HEK293 (cell line): ENCODE measurements at regions not wholly inside any gene's neighbourhood (a gene's known extent, or its start where the extent isn't known, plus 50 kb on each side); places are given as distances from the start of the nearest gene placed in this dataset.
A peak's percentile ranks its signal among the peaks of the same experiment; 100 is the strongest.

Experiments used
- TCF7L2 ChIP-seq: IDR thresholded peaks from 2 replicates; pipeline ENCODE4 v1.6.1; 2011; ENCODE audit warnings: low read depth, mild to moderate bottlenecking, inconsistent platforms, low read length, moderate library complexity, borderline replicate concordance
- YY2 ChIP-seq: fragments of 450-650 bp; formaldehyde crosslinking; IDR thresholded peaks from 2 replicates; pipeline ENCODE4 v1.5.1; 2016; ENCODE audit warnings: missing biosample characterization, missing genetic modification characterization
- ZNF274 ChIP-seq, 2 experiments: fragments of 200-500 bp in 1 of 2; fragments of 450-650 bp in 1 of 2; sonication (Bioruptor generic) in 1 of 2; formaldehyde crosslinking in 1 of 2; IDR thresholded peaks; 2 replicates each; pipeline versions ENCODE4 v1.5.1 to v1.6.1; 2014 to 2016; ENCODE audit warnings: borderline replicate concordance in 1 of 2, inconsistent platforms in 1 of 2, low read length in 1 of 2, missing biosample characterization in 1 of 2, missing genetic modification characterization in 1 of 2
- ZNF768 ChIP-seq: fragments of 450-650 bp; formaldehyde crosslinking; IDR thresholded peaks from 2 replicates; pipeline ENCODE4 v1.5.1; 2018; ENCODE audit warnings: missing biosample characterization, mild to moderate bottlenecking, missing genetic modification characterization
- ZNF777 ChIP-seq: fragments of 450-650 bp; formaldehyde crosslinking; IDR thresholded peaks from 2 replicates; pipeline ENCODE4 v1.5.1; 2017; ENCODE audit warnings: missing biosample characterization, missing genetic modification characterization, borderline replicate concordance
- TF ChIP-seq, protein P1 (sequence below): fragments of 450-650 bp; formaldehyde crosslinking; IDR thresholded peaks from 2 replicates; pipeline ENCODE4 v1.5.1; 2016; ENCODE audit warnings: missing biosample characterization, missing genetic modification characterization
- TF ChIP-seq, protein P2 (sequence below): fragments of 450-650 bp; formaldehyde crosslinking; IDR thresholded peaks from 2 replicates; pipeline ENCODE4 v1.5.1; 2016; ENCODE audit warnings: missing biosample characterization, missing genetic modification characterization
- TF ChIP-seq, protein P3 (sequence below): fragments of 450-650 bp; formaldehyde crosslinking; IDR thresholded peaks from 2 replicates; pipeline ENCODE4 v1.5.1; 2016; ENCODE audit warnings: missing biosample characterization, missing genetic modification characterization, low read depth

DNA sequence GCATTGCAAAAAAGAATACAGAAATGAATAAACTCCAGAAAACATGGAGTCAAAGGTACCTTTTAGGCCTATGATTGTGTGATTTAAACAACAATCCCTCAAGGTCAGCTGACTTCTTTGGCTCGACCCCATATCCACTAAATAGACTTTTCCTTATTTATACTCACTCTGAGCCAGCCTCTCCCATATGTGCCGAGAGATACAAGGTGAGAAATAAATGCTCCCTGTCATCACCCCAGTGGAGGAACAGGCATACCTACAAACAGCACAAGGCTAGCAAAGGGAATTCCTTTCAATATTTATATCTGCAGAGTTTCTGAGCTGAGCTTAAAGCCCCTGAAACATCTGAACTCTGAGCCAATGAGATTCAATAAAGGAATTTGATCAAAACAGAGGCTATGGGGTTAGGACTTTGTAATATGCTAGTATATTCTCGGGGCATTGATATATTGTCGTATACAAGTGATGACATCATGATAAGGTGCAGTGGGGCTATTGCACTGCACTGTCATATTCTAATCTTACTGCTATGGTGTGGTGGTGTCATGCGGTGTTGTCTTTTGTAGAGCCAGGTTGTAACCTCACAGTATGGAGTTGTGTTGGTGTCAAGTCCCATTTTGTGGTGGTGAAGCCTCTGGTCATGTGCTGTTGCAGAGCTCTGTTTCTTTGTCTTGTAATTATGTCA is 56.0 kb upstream of the GALNT18 start:
- TF ChIP-seq, protein P1, sequence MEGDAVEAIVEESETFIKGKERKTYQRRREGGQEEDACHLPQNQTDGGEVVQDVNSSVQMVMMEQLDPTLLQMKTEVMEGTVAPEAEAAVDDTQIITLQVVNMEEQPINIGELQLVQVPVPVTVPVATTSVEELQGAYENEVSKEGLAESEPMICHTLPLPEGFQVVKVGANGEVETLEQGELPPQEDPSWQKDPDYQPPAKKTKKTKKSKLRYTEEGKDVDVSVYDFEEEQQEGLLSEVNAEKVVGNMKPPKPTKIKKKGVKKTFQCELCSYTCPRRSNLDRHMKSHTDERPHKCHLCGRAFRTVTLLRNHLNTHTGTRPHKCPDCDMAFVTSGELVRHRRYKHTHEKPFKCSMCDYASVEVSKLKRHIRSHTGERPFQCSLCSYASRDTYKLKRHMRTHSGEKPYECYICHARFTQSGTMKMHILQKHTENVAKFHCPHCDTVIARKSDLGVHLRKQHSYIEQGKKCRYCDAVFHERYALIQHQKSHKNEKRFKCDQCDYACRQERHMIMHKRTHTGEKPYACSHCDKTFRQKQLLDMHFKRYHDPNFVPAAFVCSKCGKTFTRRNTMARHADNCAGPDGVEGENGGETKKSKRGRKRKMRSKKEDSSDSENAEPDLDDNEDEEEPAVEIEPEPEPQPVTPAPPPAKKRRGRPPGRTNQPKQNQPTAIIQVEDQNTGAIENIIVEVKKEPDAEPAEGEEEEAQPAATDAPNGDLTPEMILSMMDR (tag by site-specific recombination): no peak
- TF ChIP-seq ZNF768 (no peak), YY2 (tag by site-specific recombination) (no peak), TCF7L2 (no peak), ZNF777 (tag by site-specific recombination) (no peak), ZNF274 (IDR thresholded peaks at IDR 0.05; ENCODE audit: low read length) (no peak), ZNF274 (tag by site-specific recombination; IDR thresholded peaks at IDR 0.05; ENCODE audit: borderline replicate concordance) (no peak)
- TF ChIP-seq, protein P2, sequence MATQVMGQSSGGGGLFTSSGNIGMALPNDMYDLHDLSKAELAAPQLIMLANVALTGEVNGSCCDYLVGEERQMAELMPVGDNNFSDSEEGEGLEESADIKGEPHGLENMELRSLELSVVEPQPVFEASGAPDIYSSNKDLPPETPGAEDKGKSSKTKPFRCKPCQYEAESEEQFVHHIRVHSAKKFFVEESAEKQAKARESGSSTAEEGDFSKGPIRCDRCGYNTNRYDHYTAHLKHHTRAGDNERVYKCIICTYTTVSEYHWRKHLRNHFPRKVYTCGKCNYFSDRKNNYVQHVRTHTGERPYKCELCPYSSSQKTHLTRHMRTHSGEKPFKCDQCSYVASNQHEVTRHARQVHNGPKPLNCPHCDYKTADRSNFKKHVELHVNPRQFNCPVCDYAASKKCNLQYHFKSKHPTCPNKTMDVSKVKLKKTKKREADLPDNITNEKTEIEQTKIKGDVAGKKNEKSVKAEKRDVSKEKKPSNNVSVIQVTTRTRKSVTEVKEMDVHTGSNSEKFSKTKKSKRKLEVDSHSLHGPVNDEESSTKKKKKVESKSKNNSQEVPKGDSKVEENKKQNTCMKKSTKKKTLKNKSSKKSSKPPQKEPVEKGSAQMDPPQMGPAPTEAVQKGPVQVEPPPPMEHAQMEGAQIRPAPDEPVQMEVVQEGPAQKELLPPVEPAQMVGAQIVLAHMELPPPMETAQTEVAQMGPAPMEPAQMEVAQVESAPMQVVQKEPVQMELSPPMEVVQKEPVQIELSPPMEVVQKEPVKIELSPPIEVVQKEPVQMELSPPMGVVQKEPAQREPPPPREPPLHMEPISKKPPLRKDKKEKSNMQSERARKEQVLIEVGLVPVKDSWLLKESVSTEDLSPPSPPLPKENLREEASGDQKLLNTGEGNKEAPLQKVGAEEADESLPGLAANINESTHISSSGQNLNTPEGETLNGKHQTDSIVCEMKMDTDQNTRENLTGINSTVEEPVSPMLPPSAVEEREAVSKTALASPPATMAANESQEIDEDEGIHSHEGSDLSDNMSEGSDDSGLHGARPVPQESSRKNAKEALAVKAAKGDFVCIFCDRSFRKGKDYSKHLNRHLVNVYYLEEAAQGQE (tag by site-specific recombination): no peak
- TF ChIP-seq, protein P3, sequence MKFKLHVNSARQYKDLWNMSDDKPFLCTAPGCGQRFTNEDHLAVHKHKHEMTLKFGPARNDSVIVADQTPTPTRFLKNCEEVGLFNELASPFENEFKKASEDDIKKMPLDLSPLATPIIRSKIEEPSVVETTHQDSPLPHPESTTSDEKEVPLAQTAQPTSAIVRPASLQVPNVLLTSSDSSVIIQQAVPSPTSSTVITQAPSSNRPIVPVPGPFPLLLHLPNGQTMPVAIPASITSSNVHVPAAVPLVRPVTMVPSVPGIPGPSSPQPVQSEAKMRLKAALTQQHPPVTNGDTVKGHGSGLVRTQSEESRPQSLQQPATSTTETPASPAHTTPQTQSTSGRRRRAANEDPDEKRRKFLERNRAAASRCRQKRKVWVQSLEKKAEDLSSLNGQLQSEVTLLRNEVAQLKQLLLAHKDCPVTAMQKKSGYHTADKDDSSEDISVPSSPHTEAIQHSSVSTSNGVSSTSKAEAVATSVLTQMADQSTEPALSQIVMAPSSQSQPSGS (tag by site-specific recombination): 0 out of 2 replicates have a peak, but pooled peaks have one; percentile 29
